Kasumi-1 (cell line): ENCODE measurements at regions not wholly inside any gene's neighbourhood (a gene's known extent, or its start where the extent isn't known, plus 50 kb on each side); places are given as distances from the start of the nearest gene placed in this dataset.
"Not testable (repeated sequence)": the region's sequence is repeated elsewhere in the genome, so short reads cannot be mapped to it uniquely, and the experiment has no call there.

Experiments used
- DNase-seq, 2 experiments: peaks; one replicate each; lab custom pipeline; 2025; lab: John Stamatoyannopoulos, UW

GRCh38 chr10:3877211-3878000 lies 92.4 kb upstream of the KLF6 start:
- no peak for DNase-seq

- DNase-seq: no peak
Measured at GRCh38 chr10:3876350-3876962, 91.4 kb upstream of the KLF6 start.

GRCh38 chr10:3875842-3876235 lies 90.8 kb upstream of the KLF6 start:
- DNase-seq: no peak

- peak in 1 of 2 experiments; percentile 25 for DNase-seq
Measured at GRCh38 chr10:3874990-3875841, 90.2 kb upstream of the KLF6 start.

GRCh38 chr10:3874610-3874989 lies 89.6 kb upstream of the KLF6 start:
- DNase-seq: not testable (repeated sequence)

GRCh38 chr10:3873728-3874461 lies 88.9 kb upstream of the KLF6 start:
- peak; percentile 91 to 92 for DNase-seq

GRCh38 chr10:3872712-3873329 lies 87.8 kb upstream of the KLF6 start:
- no peak for DNase-seq

- no peak for DNase-seq
Measured at GRCh38 chr10:3871424-3871996, 86.5 kb upstream of the KLF6 start.

GRCh38 chr10:3869036-3869435 lies 84.0 kb upstream of the KLF6 start:
- no peak for DNase-seq

- DNase-seq: no peak
Measured at GRCh38 chr10:3868271-3868664, 83.3 kb upstream of the KLF6 start.

GRCh38 chr10:3867454-3868270 lies 82.7 kb upstream of the KLF6 start:
- no peak for DNase-seq

GRCh38 chr10:3866332-3866731 lies 81.3 kb upstream of the KLF6 start:
- no peak for DNase-seq

GRCh38 chr10:3865565-3865964 lies 80.6 kb upstream of the KLF6 start:
- no peak for DNase-seq

GRCh38 chr10:3861795-3862194 lies 76.8 kb upstream of the KLF6 start:
- no peak for DNase-seq

- DNase-seq: no peak
Measured at GRCh38 chr10:3858051-3858845, 73.2 kb upstream of the KLF6 start.

GRCh38 chr10:3857318-3857717 lies 72.3 kb upstream of the KLF6 start:
- DNase-seq: no peak

- no peak for DNase-seq
Measured at GRCh38 chr10:3856593-3856992, 71.6 kb upstream of the KLF6 start.

- DNase-seq: no peak
Measured at GRCh38 chr10:3853547-3854303, 68.7 kb upstream of the KLF6 start.

- no peak for DNase-seq
Measured at GRCh38 chr10:3853016-3853415, 68.0 kb upstream of the KLF6 start.
